IPS-18c (cell line): ENCODE measurements at regions not wholly inside any gene's neighbourhood (a gene's known extent, or its start where the extent isn't known, plus 50 kb on each side); places are given as distances from the start of the nearest gene placed in this dataset.

Source experiments
- H3K4me3 ChIP-seq: 2 replicates; pipeline ENCODE4 v1.7.0; 2013; ENCODE audit warnings: low read depth, mild to moderate bottlenecking, low read length, moderate library complexity; ENCODE audit not compliant: insufficient read depth
- H3K9me3 ChIP-seq: one replicate; pipeline ENCODE4 v1.6.1; 2013; ENCODE audit warnings: mild to moderate bottlenecking, low read length, moderate library complexity; ENCODE audit not compliant: control insufficient read depth, insufficient read depth

DNA sequence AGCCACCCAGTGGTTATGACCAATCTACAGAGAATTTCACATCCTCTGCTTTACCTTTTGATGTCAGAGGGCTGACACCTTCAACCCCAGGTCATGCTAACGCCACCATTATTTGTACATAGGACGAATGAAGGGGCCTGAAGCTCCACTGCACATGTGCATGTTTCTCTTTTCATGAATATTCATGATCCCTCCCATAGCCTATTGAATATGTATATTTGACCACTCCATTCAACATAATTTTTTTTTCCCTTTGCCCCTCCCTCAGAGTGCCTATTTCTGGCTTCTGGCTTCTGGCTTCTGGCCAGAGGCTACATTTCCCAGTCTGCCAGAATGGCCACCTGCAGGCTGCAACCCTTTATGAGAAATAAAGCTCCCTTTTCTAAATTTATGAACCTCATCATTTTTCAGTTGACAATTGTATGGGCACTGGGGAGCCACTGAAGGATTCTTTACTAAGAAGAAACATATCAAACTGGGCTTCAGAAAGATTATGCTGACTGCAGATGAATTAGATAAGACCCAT, 406.7 kb downstream of the SIPA1L2 start:
- no peaks in the 10 kb centered on the region for H3K9me3 ChIP-seq
- no peak overlapping the region for H3K4me3 ChIP-seq

- Histone ChIP-seq H3K9me3 (no peaks in the 10 kb centered on the region), H3K4me3 (no peak overlapping the region)
Observed at GRCh38 chr1:232222614-232223013, 407.3 kb downstream of the SIPA1L2 start.

GRCh38 chr1:232221802-232222499, 408.0 kb downstream of the SIPA1L2 start:
- Histone ChIP-seq H3K4me3 (no peak overlapping the region), H3K9me3 (no peaks in the 10 kb centered on the region)

DNA sequence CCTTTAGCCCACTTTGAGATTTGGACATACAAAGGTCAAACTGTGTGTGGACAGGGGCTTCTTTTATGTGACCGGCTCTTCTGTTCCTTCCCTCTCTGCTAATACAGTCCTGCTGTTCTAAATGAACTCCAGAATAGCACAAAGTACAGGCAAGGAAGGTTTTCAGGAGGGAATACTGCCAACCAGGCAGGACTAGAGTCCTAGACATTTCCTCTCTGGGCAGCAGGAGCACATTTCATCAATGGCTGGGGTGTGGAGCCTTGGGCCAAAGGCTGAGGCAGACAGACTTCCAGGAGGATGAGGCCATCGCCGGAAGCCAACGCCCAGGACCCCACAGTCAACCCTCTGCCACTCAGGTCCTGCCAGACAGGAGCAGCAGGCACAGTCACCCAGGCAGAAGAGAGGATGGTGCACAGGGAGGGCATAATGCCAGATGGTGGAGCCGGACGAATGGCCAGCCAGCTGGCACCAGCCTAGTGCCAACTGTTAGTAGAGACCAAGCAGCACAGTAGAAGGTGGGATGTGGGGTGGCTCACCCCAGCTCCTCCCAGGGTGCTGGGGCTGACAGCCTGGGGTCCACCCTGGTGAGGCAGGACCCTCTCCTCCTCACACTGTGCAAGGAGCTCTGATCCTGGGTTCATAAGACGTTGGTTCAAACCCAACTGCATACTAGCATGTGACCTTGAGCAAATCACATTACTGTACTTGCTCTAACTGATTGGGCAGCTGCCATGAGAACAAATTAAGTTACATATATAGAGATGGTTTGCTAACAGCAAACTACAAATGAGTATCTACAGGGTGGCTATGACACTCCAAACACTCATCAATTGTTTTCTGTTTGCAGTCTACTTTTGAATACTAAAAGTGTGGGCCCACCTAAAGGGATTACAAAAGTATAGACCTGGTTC, 410.7 kb downstream of the SIPA1L2 start:
- Histone ChIP-seq H3K4me3 (no peak overlapping the region), H3K9me3 (no peaks in the 10 kb centered on the region)

- Histone ChIP-seq H3K4me3 (no peak overlapping the region), H3K9me3 (no peaks in the 10 kb centered on the region)
Observed at GRCh38 chr1:232213928-232214327, 416.0 kb downstream of the SIPA1L2 start.

DNA sequence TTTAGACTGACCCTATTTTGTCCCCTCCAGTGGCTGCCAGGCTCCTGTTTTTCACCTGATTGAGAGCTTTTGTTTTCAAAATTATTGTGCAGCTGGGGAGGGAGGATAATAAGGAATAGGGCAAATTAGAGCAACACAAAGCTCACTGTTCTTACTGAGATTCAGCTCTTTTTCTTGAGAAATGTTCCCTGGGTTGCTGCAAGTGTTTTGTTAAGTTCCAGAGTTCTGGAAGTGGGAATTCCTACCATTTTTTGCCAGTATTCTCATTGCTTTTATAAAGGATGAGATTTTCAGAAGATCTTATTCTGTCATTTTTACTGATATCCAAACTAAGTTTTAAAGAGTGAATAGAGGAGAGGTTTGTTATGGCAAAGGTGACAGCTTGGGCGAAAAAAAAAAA, 417.7 kb downstream of the SIPA1L2 start:
- H3K4me3 ChIP-seq, result no peak overlapping the region
- no peaks in the 10 kb centered on the region for H3K9me3 ChIP-seq

GRCh38 chr1:232211149-232211548, 418.8 kb downstream of the SIPA1L2 start:
- Histone ChIP-seq H3K9me3 (no peaks in the 10 kb centered on the region), H3K4me3 (no peak overlapping the region)

GRCh38 chr1:232209357-232209756, 420.6 kb downstream of the SIPA1L2 start:
- Histone ChIP-seq H3K4me3 (no peak overlapping the region), H3K9me3 (no peaks in the 10 kb centered on the region)

- H3K9me3 ChIP-seq, result no peaks in the 10 kb centered on the region
- peak overlapping the region; percentile 10; the same call in 1 of the 2 replicates for H3K4me3 ChIP-seq
Observed at GRCh38 chr1:232207073-232207866, 422.7 kb downstream of the SIPA1L2 start.

DNA sequence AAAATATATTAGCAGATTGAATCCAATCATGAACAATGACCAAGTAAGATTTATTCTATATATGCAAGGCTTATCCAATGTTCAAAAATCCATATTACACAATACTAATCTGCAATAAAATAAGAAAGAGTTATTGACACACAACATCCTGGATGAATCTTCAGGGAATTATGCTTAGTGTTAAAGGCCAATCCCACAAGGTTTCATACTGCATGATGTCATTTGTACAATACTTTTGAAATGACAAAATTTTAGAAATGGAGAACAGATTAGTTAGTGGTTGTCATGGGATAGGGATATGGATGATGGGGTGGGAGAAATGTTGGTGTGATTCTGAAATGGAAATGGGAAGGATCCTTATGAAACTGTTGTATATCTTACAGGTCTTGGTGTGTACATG, 425.7 kb downstream of the SIPA1L2 start:
- Histone ChIP-seq H3K9me3 (no peaks in the 10 kb centered on the region), H3K4me3 (no peak overlapping the region)

GRCh38 chr1:232201024-232201423, 428.9 kb downstream of the SIPA1L2 start:
- Histone ChIP-seq H3K9me3 (no peaks in the 10 kb centered on the region), H3K4me3 (no peak overlapping the region)

- Histone ChIP-seq H3K4me3 (no peak overlapping the region), H3K9me3 (no peaks in the 10 kb centered on the region)
Observed at GRCh38 chr1:232196042-232196441, 433.9 kb downstream of the SIPA1L2 start.

DNA sequence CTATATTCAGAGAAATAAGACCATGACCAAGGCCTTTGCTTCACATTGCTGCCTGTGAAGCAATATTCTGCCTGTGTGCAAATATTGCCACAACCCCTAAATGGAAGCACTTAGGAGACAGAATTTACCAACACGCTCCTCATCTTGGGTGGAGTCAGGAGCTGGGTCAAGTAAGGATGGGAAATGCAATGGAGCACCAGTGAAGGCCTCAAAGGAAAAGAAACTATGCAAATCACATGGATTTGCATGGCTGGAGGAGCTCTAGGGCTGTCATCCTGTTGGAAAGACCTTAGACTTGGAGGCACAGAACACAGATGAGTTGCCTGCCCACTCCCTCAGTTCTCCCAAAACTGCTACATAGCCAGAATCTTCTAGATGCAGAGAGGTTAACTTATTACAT, 435.5 kb downstream of the SIPA1L2 start:
- H3K4me3 ChIP-seq, result no peak overlapping the region
- no peaks in the 10 kb centered on the region for H3K9me3 ChIP-seq

- Histone ChIP-seq H3K9me3 (no peaks in the 10 kb centered on the region), H3K4me3 (no peak overlapping the region)
Observed at GRCh38 chr1:232193451-232193783, 436.5 kb downstream of the SIPA1L2 start.

GRCh38 chr1:232192781-232193450, 437.0 kb downstream of the SIPA1L2 start:
- H3K9me3 ChIP-seq, result no peaks in the 10 kb centered on the region
- H3K4me3 ChIP-seq, result no peak overlapping the region

- H3K9me3 ChIP-seq, result no peaks in the 10 kb centered on the region
- no peak overlapping the region for H3K4me3 ChIP-seq
Observed at GRCh38 chr1:232191560-232191959, 438.4 kb downstream of the SIPA1L2 start.

DNA sequence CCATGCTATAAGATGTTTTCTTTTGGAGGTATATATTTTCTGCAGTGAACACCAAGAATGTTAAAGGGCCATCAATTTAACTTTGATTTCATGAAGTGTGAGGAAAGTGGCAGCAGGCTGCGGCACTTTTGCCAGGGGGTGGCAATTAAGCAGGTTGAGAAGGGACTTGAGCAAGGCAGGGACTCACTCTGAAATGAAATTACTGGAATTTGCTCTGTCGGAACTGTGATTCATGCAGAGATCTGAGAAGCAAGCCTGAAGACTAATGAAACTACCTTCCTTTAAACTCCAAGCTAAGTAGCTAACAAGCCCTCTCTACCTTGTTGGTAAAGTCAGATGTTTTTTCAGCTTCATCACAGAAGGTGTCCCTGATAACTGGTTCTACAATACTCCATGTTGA, 441.6 kb downstream of the SIPA1L2 start:
- Histone ChIP-seq H3K4me3 (no peak overlapping the region), H3K9me3 (no peaks in the 10 kb centered on the region)
